Right lung (tissue), 2 donors: ENCODE measurements at regions not wholly inside any gene's neighbourhood (a gene's known extent, or its start where the extent isn't known, plus 50 kb on each side); places are given as distances from the start of the nearest gene placed in this dataset.

Experiments used
- DNase-seq, 2 donors: peaks; one replicate each; pipeline ENCODE4 v3.0.0-alpha.2; 2013

- no peak for DNase-seq
Observed at GRCh38 chr1:191582169-191582568, 576.1 kb upstream of the RGS18 start.

GRCh38 chr1:191585095-191585494 lies 573.2 kb upstream of the RGS18 start:
- no peak for DNase-seq

GRCh38 chr1:191588905-191589304 lies 569.4 kb upstream of the RGS18 start:
- DNase-seq, result no peak

- DNase-seq, result no peak
Observed at GRCh38 chr1:191589536-191589935, 568.7 kb upstream of the RGS18 start.

- DNase-seq, result no peak
Observed at GRCh38 chr1:191590578-191590977, 567.7 kb upstream of the RGS18 start.

- DNase-seq, result no peak
Observed at GRCh38 chr1:191592039-191592438, 566.2 kb upstream of the RGS18 start.

GRCh38 chr1:191592907-191593306 lies 565.4 kb upstream of the RGS18 start:
- DNase-seq, result no peak

- no peak for DNase-seq
Observed at GRCh38 chr1:191595170-191595569, 563.1 kb upstream of the RGS18 start.

- DNase-seq, result no peak
Observed at GRCh38 chr1:191608367-191608766, 549.9 kb upstream of the RGS18 start.

- no peak for DNase-seq
Observed at GRCh38 chr1:191609305-191609704, 549.0 kb upstream of the RGS18 start.

GRCh38 chr1:191615101-191615821 lies 543.0 kb upstream of the RGS18 start:
- DNase-seq, result no peak

- peak; percentile 6 to 21 for DNase-seq
Observed at GRCh38 chr1:191618181-191618580, 540.1 kb upstream of the RGS18 start.

GRCh38 chr1:191620883-191621282 lies 537.4 kb upstream of the RGS18 start:
- peak; percentile 12 to 14 for DNase-seq

- DNase-seq, result no peak
Observed at GRCh38 chr1:191624044-191624443, 534.2 kb upstream of the RGS18 start.

GRCh38 chr1:191629836-191630235 lies 528.4 kb upstream of the RGS18 start:
- DNase-seq, result no peak

GRCh38 chr1:191634801-191635508 lies 523.3 kb upstream of the RGS18 start:
- no peak for DNase-seq

- DNase-seq, result no peak
Observed at GRCh38 chr1:191636345-191636744, 521.9 kb upstream of the RGS18 start.

- no peak for DNase-seq
Observed at GRCh38 chr1:191641420-191642260, 516.6 kb upstream of the RGS18 start.

GRCh38 chr1:191643060-191643459 lies 515.2 kb upstream of the RGS18 start:
- DNase-seq, result no peak

GRCh38 chr1:191648939-191649338 lies 509.3 kb upstream of the RGS18 start:
- DNase-seq, result no peak

GRCh38 chr1:191662051-191662450 lies 496.2 kb upstream of the RGS18 start:
- no peak for DNase-seq

GRCh38 chr1:191662746-191663145 lies 495.5 kb upstream of the RGS18 start:
- DNase-seq, result no peak

- no peak for DNase-seq
Observed at GRCh38 chr1:191668525-191668924, 489.7 kb upstream of the RGS18 start.
